GM23338 (cell line): ENCODE measurements at regions not wholly inside any gene's neighbourhood (a gene's known extent, or its start where the extent isn't known, plus 50 kb on each side); places are given as distances from the start of the nearest gene placed in this dataset.

Experiments
- ATAC-seq: fragments of 200-7000 bp; cut with Tn5 transposase; 3 replicates; pipeline ENCODE4 v1.9.1; 2020
- DNase-seq: peaks from one replicate; pipeline ENCODE4 v3.0.0-alpha.2; 2015; ENCODE audit warnings: low spot score
- H2AFZ ChIP-seq: fragments of 200-600 bp; sonication (generic); 2 replicates; pipeline ENCODE4 v1.8.0; 2016; ENCODE audit warnings: antibody characterized with exemption, mild to moderate bottlenecking, moderate library complexity
- H3F3A ChIP-seq: fragments of 200-600 bp; sonication (generic); replicated peaks from 2 replicates; pipeline ENCODE4 v1.8.0; 2017; ENCODE audit warnings: antibody characterized with exemption, mixed run types, low read depth
- H3K27ac ChIP-seq: fragments of 200-600 bp; sonication (generic); 2 replicates; pipeline ENCODE4 v1.6.1; 2016; ENCODE audit warnings: low read depth
- H3K27me3 ChIP-seq: fragments of 200-600 bp; sonication (generic); 2 replicates; pipeline ENCODE4 v1.8.0; 2016; ENCODE audit warnings: mild to moderate bottlenecking, mixed run types, moderate library complexity; ENCODE audit not compliant: insufficient read depth
- H3K36me3 ChIP-seq: fragments of 200-600 bp; sonication (generic); 2 replicates; pipeline ENCODE4 v1.8.0; 2016; ENCODE audit warnings: mild to moderate bottlenecking; ENCODE audit not compliant: insufficient read depth
- H3K4me1 ChIP-seq: fragments of 200-600 bp; sonication (generic); 2 replicates; pipeline ENCODE4 v1.8.0; 2016; ENCODE audit warnings: mild to moderate bottlenecking, moderate library complexity; ENCODE audit not compliant: insufficient read depth
- H3K4me2 ChIP-seq: fragments of 200-600 bp; sonication (generic); 2 replicates; pipeline ENCODE4 v1.7.1; 2017; ENCODE audit warnings: mixed run types
- H3K4me3 ChIP-seq: fragments of 200-600 bp; sonication (generic); 2 replicates; pipeline ENCODE4 v1.6.1; 2016; ENCODE audit warnings: mixed run types
- H3K79me2 ChIP-seq: fragments of 200-600 bp; sonication (generic); replicated peaks from 2 replicates; pipeline ENCODE4 v1.8.0; 2017; ENCODE audit warnings: mild to moderate bottlenecking; ENCODE audit not compliant: insufficient read depth
- H3K9me2 ChIP-seq: fragments of 200-600 bp; sonication (generic); 2 replicates; pipeline ENCODE4 v1.8.0; 2017; ENCODE audit not compliant: insufficient read depth
- H4K20me1 ChIP-seq: fragments of 200-600 bp; sonication (generic); replicated peaks from 2 replicates; pipeline ENCODE4 v1.8.0; 2017; ENCODE audit warnings: mild to moderate bottlenecking; ENCODE audit not compliant: insufficient read depth
- H3K27ac Mint-ChIP-seq: 2 replicates; pipeline ENCODE4 v1.8.0; 2020; ENCODE audit warnings: inconsistent platforms, mild to moderate bottlenecking, moderate library complexity, mixed read lengths
- H3K27me3 Mint-ChIP-seq: 3 replicates; pipeline ENCODE4 v1.8.0; 2022; ENCODE audit warnings: low read depth, mild to moderate bottlenecking, moderate library complexity, mixed read lengths, inconsistent platforms; ENCODE audit not compliant: insufficient read depth, poor library complexity
- H3K36me3 Mint-ChIP-seq: 3 replicates; pipeline ENCODE4 v1.8.0; 2021; ENCODE audit warnings: low read depth, mild to moderate bottlenecking, inconsistent platforms, moderate library complexity, mixed read lengths
- H3K4me1 Mint-ChIP-seq: 3 replicates; pipeline ENCODE4 v1.8.0; 2020; ENCODE audit warnings: mild to moderate bottlenecking, inconsistent platforms, mixed read lengths
- H3K4me3 Mint-ChIP-seq: 3 replicates; pipeline ENCODE4 v1.8.0; 2021; ENCODE audit warnings: moderate library complexity, mild to moderate bottlenecking, inconsistent platforms, mixed read lengths
- H3K9me3 Mint-ChIP-seq: 3 replicates; pipeline ENCODE4 v1.8.0; 2020; ENCODE audit warnings: moderate library complexity, mild to moderate bottlenecking, inconsistent platforms, mixed read lengths
- EZH2 ChIP-seq: fragments of 200-600 bp; sonication (generic); IDR thresholded peaks from one replicate; pipeline ENCODE4 v1.8.0; 2017; ENCODE audit warnings: antibody characterized with exemption, mild to moderate bottlenecking, low read depth; ENCODE audit not compliant: unreplicated experiment
- EZH2phosphoT487 ChIP-seq: fragments of 200-600 bp; sonication (generic); IDR thresholded peaks from one replicate; pipeline ENCODE4 v1.8.1; 2018; ENCODE audit warnings: antibody characterized with exemption; ENCODE audit not compliant: unreplicated experiment
- JUNB ChIP-seq: IDR thresholded peaks from one replicate; pipeline ENCODE4 v1.6.1; 2016; ENCODE audit warnings: antibody characterized with exemption; ENCODE audit not compliant: unreplicated experiment
- NANOG ChIP-seq: IDR thresholded peaks from 2 replicates; pipeline ENCODE4 v1.6.1; 2016; ENCODE audit warnings: antibody characterized with exemption, borderline replicate concordance
- REST ChIP-seq: IDR thresholded peaks from one replicate; pipeline ENCODE4 v1.6.1; 2018; ENCODE audit warnings: antibody characterized with exemption; ENCODE audit not compliant: unreplicated experiment
- STAT1 ChIP-seq: IDR thresholded peaks from one replicate; pipeline ENCODE4 v1.6.1; 2016; ENCODE audit warnings: antibody characterized with exemption; ENCODE audit not compliant: unreplicated experiment
- ZNF114 ChIP-seq: fragments of 250-450 bp; sonication (Bioruptor Pico); IDR thresholded peaks from 2 replicates; pipeline ENCODE4 v1.5.0; 2020; ENCODE audit warnings: mild to moderate bottlenecking, moderate library complexity
- ZNF331 ChIP-seq: fragments of 250-450 bp; sonication (Bioruptor Pico); IDR thresholded peaks from 2 replicates; pipeline ENCODE4 v1.5.0; 2020; ENCODE audit warnings: low read depth, mild to moderate bottlenecking, moderate library complexity
- ZNF462 ChIP-seq: fragments of 250-450 bp; sonication (Bioruptor Pico); IDR thresholded peaks from 2 replicates; pipeline ENCODE4 v1.5.0; 2020; ENCODE audit warnings: mild to moderate bottlenecking, moderate library complexity

GRCh38 chr11:114779189-114779588 lies 100.9 kb downstream of the NXPE2 start (continued):
- TF ChIP-seq REST (no peak), NANOG (no peak), EZH2phosphoT487 (no peak)

- H3K4me1 Mint-ChIP-seq = peaks cover 14% of the 10 kb centered on the region
- H3K79me2 ChIP-seq = no peaks in the 10 kb centered on the region
- no peak overlapping the region for H3K4me3 Mint-ChIP-seq
- H3F3A ChIP-seq = no peaks in the 10 kb centered on the region
- no peak for ATAC-seq
- H3K4me1 ChIP-seq = no peaks in the 10 kb centered on the region; the same call in 1 of the 2 replicates
- H3K36me3 ChIP-seq = no peaks in the 10 kb centered on the region
- no peak overlapping the region for H3K27ac ChIP-seq
- no peak for DNase-seq
- H3K27me3 Mint-ChIP-seq = peaks cover 1% of the 10 kb centered on the region
- no peaks in the 10 kb centered on the region for H3K9me3 Mint-ChIP-seq
- no peaks in the 10 kb centered on the region for H3K27me3 ChIP-seq
- H3K4me3 ChIP-seq = no peak overlapping the region
- no peaks in the 10 kb centered on the region for H4K20me1 ChIP-seq
- H3K27ac Mint-ChIP-seq = no peak overlapping the region
- H3K4me2 ChIP-seq = no peak overlapping the region
- H3K36me3 Mint-ChIP-seq = no peaks in the 10 kb centered on the region
- H2AFZ ChIP-seq = no peak overlapping the region
- H3K9me2 ChIP-seq = no peaks in the 10 kb centered on the region; the same call in 1 of the 2 replicates
- no peak for TF ChIP-seq ZNF331 (CRISPR knock-in tag)
- TF ChIP-seq JUNB = no peak
- TF ChIP-seq NANOG = no peak
- TF ChIP-seq STAT1 = no peak
- TF ChIP-seq REST = no peak
- no peak for TF ChIP-seq ZNF114 (CRISPR knock-in tag)
- TF ChIP-seq EZH2phosphoT487 = no peak
- no peak for TF ChIP-seq ZNF462 (CRISPR knock-in tag)
- no peak for TF ChIP-seq EZH2
Observed at GRCh38 chr11:114782650-114783310, 104.5 kb downstream of the NXPE2 start.
